DOHH2 (cell line): ENCODE measurements at regions not wholly inside any gene's neighbourhood (a gene's known extent, or its start where the extent isn't known, plus 50 kb on each side); places are given as distances from the start of the nearest gene placed in this dataset.

Experiments
- EZH2phosphoT487 ChIP-seq: fragments of 200-600 bp; sonication (generic); IDR thresholded peaks from 2 replicates; pipeline ENCODE4 v1.6.1; 2017; ENCODE audit warnings: borderline replicate concordance, mild to moderate bottlenecking, antibody characterized with exemption, low read length, moderate library complexity, mixed read lengths
- TF ChIP-seq, protein P1 (sequence below): fragments of 200-600 bp; sonication (generic); IDR thresholded peaks from one replicate; pipeline ENCODE4 v1.5.1; 2014; ENCODE audit warnings: antibody characterized with exemption, mild to moderate bottlenecking, low read depth, low read length; ENCODE audit not compliant: poor library complexity, severe bottlenecking

DNA sequence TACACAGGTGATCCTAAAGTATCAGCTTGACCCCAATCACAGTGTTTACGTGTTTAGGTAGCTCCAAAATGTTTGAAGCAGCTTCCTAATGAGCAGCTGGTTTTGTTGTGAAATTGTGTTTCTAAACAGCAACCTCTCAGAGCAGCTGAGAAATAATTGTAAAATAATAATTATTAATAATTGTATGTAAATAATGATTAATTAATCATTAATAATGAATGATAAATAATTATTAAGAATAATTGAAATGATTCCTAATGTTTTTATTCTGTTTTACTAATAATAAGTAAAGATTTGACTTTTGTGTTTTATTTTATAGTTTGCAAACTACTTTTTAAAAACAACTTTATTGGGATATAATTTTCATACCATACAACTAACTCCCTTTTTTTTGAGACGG, 182.2 kb downstream of the URB2 start:
- TF ChIP-seq, protein P1, sequence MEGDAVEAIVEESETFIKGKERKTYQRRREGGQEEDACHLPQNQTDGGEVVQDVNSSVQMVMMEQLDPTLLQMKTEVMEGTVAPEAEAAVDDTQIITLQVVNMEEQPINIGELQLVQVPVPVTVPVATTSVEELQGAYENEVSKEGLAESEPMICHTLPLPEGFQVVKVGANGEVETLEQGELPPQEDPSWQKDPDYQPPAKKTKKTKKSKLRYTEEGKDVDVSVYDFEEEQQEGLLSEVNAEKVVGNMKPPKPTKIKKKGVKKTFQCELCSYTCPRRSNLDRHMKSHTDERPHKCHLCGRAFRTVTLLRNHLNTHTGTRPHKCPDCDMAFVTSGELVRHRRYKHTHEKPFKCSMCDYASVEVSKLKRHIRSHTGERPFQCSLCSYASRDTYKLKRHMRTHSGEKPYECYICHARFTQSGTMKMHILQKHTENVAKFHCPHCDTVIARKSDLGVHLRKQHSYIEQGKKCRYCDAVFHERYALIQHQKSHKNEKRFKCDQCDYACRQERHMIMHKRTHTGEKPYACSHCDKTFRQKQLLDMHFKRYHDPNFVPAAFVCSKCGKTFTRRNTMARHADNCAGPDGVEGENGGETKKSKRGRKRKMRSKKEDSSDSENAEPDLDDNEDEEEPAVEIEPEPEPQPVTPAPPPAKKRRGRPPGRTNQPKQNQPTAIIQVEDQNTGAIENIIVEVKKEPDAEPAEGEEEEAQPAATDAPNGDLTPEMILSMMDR = no peak
- no peak for TF ChIP-seq EZH2phosphoT487
